ENCODE measurements at regions not wholly inside any gene's neighbourhood (a gene's known extent, or its start where the extent isn't known, plus 50 kb on each side); places are given as distances from the start of the nearest gene placed in this dataset.

- TF ChIP-seq SUZ12 (IDR thresholded peaks at IDR 0.05) (no peak), TARDBP (IDR thresholded peaks at IDR 0.05) (no peak), FOXM1 (IDR thresholded peaks at IDR 0.05; ENCODE audit: borderline replicate concordance) (no peak), L3MBTL2 (conservative IDR thresholded peaks at IDR 0.05) (no peak), FOXK2 (IDR thresholded peaks at IDR 0.05) (no peak), SP1 (IDR thresholded peaks at IDR 0.05) (no peak), PKNOX1 (IDR thresholded peaks at IDR 0.05) (no peak), BHLHE40 (IDR thresholded peaks at IDR 0.05; ENCODE audit: borderline replicate concordance) (no peak), ELF4 (IDR thresholded peaks at IDR 0.05) (no peak)
Measured at GRCh38 chr2:75808793-75809535, 98.2 kb upstream of the GCFC2 start.
